ENCODE measurements at regions not wholly inside any gene's neighbourhood (a gene's known extent, or its start where the extent isn't known, plus 50 kb on each side); places are given as distances from the start of the nearest gene placed in this dataset.

GRCh38 chr4:81874661-81875515 is 403.2 kb upstream of the RASGEF1B start:
- DNase-seq: no peak

GRCh38 chr4:81870275-81870674 is 398.6 kb upstream of the RASGEF1B start:
- DNase-seq: no peak

- DNase-seq: no peak
Observed at GRCh38 chr4:81860111-81860510, 388.4 kb upstream of the RASGEF1B start.

GRCh38 chr4:81854406-81854805 is 382.7 kb upstream of the RASGEF1B start:
- DNase-seq: no peak

GRCh38 chr4:81852031-81852715 is 380.5 kb upstream of the RASGEF1B start:
- DNase-seq: no peak

GRCh38 chr4:81850701-81851100 is 379.0 kb upstream of the RASGEF1B start:
- DNase-seq: no peak

GRCh38 chr4:81845761-81846160 is 374.1 kb upstream of the RASGEF1B start:
- DNase-seq: no peak

- no peak for DNase-seq
Observed at GRCh38 chr4:81845273-81845672, 373.6 kb upstream of the RASGEF1B start.

GRCh38 chr4:81844717-81845116 is 373.0 kb upstream of the RASGEF1B start:
- DNase-seq: peak; percentile 85 to 92 (median 90)

GRCh38 chr4:81839347-81840042 is 367.8 kb upstream of the RASGEF1B start:
- no peak for DNase-seq

GRCh38 chr4:81838586-81838985 is 366.9 kb upstream of the RASGEF1B start:
- no peak for DNase-seq

GRCh38 chr4:81836716-81837115 is 365.0 kb upstream of the RASGEF1B start:
- DNase-seq: no peak

- DNase-seq: no peak
Observed at GRCh38 chr4:81833576-81833975, 361.9 kb upstream of the RASGEF1B start.

- no peak for DNase-seq
Observed at GRCh38 chr4:81828991-81829390, 357.3 kb upstream of the RASGEF1B start.

GRCh38 chr4:81827577-81828202 is 356.0 kb upstream of the RASGEF1B start:
- peak in 3 of 4 experiments; percentile 21 to 38 (median 36) for DNase-seq

- DNase-seq: no peak
Observed at GRCh38 chr4:81826817-81827424, 355.2 kb upstream of the RASGEF1B start.

GRCh38 chr4:81826335-81826734 is 354.6 kb upstream of the RASGEF1B start:
- peak in 2 of 4 experiments; percentile 35 to 40 for DNase-seq

GRCh38 chr4:81818385-81818920 is 346.7 kb upstream of the RASGEF1B start:
- DNase-seq: no peak

GRCh38 chr4:81816031-81816761 is 344.5 kb upstream of the RASGEF1B start:
- no peak for DNase-seq

GRCh38 chr4:81814987-81815541 is 343.4 kb upstream of the RASGEF1B start:
- DNase-seq: peak; percentile 50 to 69 (median 64)

Data from suppressor macrophage (primary cell).